ENCODE measurements at regions not wholly inside any gene's neighbourhood (a gene's known extent, or its start where the extent isn't known, plus 50 kb on each side); places are given as distances from the start of the nearest gene placed in this dataset.

DNA sequence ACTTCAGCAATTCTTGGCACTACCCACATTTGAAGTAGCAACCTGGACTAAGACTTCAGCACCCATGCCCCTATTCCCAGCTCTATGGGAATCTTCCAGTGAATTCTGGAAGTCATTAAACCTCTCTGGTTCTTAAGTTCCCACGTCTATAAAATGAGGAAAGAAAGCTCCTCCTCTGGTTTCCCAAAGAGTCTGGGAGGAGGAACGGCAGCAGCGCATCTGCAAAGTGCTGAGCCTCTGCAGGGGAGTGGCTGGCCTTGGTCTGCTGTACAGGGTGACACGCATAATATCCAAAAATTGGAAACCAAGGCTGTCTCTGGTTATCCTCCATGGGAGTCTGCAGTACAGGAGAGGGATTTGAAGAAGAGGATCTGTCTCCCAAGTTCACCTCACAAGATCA is 73.6 kb upstream of the TP53I11 start:
- Histone ChIP-seq H3K36me3 (ENCODE audit: control insufficient read depth, insufficient read depth, low read length) (no peaks in the 10 kb centered on the region), H3K27me3 (ENCODE audit: control insufficient read depth, insufficient read depth, low read length) (no peaks in the 10 kb centered on the region), H3K4me1 (ENCODE audit: control insufficient read depth, insufficient read depth, low read length) (peaks cover 8% of the 10 kb centered on the region; the same call in 1 of the 2 replicates), H3K27ac (ENCODE audit: low read length) (no peak overlapping the region), H3K9me3 (ENCODE audit: control insufficient read depth, insufficient read depth, low read length) (no peaks in the 10 kb centered on the region), H3K4me3 (ENCODE audit: low read length) (no peak overlapping the region)
- DNase-seq (ENCODE audit: low read depth, low spot score) = no peak
- WGBS (ENCODE audit: insufficient coverage, insufficient read length) = no CpG with 5 or more reads among the region's 4 CpGs

DNA sequence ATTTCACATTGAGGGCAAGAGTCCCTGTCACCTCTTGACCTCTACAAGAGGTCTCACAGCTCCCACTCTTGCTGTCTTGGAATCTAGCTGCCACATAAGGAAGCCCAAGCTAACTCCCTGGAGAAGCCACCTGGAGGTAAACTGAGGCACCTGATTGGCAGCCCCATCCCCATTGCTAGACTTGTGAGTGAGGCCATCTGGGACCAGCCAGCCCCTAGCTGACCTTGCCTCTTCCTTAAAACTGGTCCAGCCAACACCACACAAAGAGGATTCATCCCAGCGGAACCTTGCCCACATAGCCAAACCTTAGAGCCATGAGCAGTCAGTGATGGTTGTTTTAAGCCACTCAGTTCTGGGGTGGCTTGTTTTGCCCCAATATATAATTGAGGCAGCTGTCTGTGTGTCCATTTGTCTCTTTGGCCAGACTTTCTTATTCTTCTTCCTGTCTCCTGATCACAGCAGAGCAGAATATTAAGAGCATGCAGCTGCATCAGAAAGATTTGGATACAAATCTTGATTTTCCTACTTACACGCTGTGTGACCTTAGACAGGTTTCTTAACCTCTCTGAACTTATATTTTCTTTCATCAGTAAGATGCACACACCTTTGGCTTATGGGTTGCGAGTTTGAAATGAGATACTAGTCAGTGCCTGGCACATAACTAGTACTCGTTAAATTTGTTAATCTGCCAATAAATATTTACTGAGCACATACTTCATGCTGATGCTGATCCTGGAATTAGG is 74.3 kb upstream of the TP53I11 start:
- DNase-seq (ENCODE audit: low read depth, low spot score) = no peak
- Histone ChIP-seq H3K27ac (ENCODE audit: low read length) (no peak overlapping the region), H3K4me3 (ENCODE audit: low read length) (no peak overlapping the region), H3K9me3 (ENCODE audit: control insufficient read depth, insufficient read depth, low read length) (no peaks in the 10 kb centered on the region), H3K36me3 (ENCODE audit: control insufficient read depth, insufficient read depth, low read length) (no peaks in the 10 kb centered on the region), H3K4me1 (ENCODE audit: control insufficient read depth, insufficient read depth, low read length) (peaks cover 8% of the 10 kb centered on the region; the same call in 1 of the 2 replicates), H3K27me3 (ENCODE audit: control insufficient read depth, insufficient read depth, low read length) (no peaks in the 10 kb centered on the region)
- no CpG with 5 or more reads among the region's 4 CpGs for WGBS (ENCODE audit: insufficient coverage, insufficient read length)

DNA sequence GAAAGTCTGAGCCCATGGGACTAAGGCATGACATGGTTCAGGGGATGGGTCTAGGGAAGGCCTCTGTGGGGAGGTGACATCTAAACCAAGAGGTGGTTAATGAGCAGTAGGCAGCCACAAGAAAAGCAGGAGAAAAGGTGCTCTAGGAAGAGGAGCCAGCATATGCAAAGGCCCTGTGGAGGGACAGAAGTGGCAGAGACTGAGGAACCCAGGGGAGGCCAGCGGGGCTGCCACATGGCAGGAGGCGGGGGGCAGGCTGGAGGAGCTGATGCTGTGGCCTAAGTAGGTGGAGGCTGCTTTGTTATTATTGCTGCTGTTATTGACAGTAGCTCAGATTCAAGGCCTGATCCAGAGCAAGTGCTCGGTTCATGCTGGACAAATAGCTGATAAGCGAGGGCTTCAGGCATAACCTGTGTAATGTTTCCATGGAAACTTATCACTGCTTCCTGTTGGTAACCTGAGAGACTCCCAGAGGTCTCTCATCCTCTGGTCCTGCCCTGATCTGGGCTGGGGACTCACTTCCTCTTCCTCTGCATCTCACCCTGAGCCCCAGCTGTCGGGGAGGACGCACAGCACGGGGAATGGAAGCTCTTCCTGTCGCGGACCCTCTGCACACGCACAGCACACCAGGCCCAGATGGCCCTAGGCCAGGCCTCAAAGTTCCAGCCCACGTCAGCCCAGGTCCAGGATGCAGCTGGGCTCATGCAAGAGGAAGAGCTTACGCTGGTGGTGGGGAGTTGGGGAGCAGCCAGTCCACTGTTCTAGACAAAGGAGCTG is 75.2 kb upstream of the TP53I11 start:
- no peak for DNase-seq (ENCODE audit: low read depth, low spot score)
- WGBS (ENCODE audit: insufficient coverage, insufficient read length) = no CpG with 5 or more reads among the region's 12 CpGs
- Histone ChIP-seq H3K4me3 (ENCODE audit: low read length) (no peak overlapping the region), H3K36me3 (ENCODE audit: control insufficient read depth, insufficient read depth, low read length) (no peaks in the 10 kb centered on the region), H3K9me3 (ENCODE audit: control insufficient read depth, insufficient read depth, low read length) (no peaks in the 10 kb centered on the region), H3K4me1 (ENCODE audit: control insufficient read depth, insufficient read depth, low read length) (peaks cover 8% of the 10 kb centered on the region; the same call in 1 of the 2 replicates), H3K27me3 (ENCODE audit: control insufficient read depth, insufficient read depth, low read length) (no peaks in the 10 kb centered on the region), H3K27ac (ENCODE audit: low read length) (no peak overlapping the region)

DNA sequence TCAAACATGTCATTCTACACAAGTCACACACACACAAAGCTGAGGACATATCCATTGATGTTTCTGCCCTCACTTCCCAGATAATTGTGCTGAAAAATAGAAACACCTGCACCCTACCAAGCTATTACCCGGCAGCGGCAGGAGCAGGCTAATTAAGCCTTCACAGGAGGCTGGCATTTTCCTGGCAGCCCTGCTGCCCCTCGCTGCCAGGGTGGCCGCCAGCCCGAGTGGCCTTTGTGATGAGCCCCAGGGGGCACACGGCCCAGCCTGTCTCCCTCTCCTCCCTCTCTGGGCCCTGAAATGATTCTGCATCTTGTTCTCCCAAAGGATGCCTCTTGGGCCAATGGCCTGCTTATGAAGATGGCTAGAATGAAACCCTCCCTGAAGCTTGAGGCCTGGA is 76.2 kb upstream of the TP53I11 start:
- Histone ChIP-seq H3K4me3 (ENCODE audit: low read length) (no peak overlapping the region), H3K27ac (ENCODE audit: low read length) (no peak overlapping the region), H3K4me1 (ENCODE audit: control insufficient read depth, insufficient read depth, low read length) (peaks cover 5% of the 10 kb centered on the region; the same call in 1 of the 2 replicates), H3K36me3 (ENCODE audit: control insufficient read depth, insufficient read depth, low read length) (no peaks in the 10 kb centered on the region), H3K9me3 (ENCODE audit: control insufficient read depth, insufficient read depth, low read length) (no peaks in the 10 kb centered on the region), H3K27me3 (ENCODE audit: control insufficient read depth, insufficient read depth, low read length) (no peaks in the 10 kb centered on the region)
- WGBS (ENCODE audit: insufficient coverage, insufficient read length) = no CpG with 5 or more reads among the region's 6 CpGs
- DNase-seq (ENCODE audit: low read depth, low spot score) = no peak

DNA sequence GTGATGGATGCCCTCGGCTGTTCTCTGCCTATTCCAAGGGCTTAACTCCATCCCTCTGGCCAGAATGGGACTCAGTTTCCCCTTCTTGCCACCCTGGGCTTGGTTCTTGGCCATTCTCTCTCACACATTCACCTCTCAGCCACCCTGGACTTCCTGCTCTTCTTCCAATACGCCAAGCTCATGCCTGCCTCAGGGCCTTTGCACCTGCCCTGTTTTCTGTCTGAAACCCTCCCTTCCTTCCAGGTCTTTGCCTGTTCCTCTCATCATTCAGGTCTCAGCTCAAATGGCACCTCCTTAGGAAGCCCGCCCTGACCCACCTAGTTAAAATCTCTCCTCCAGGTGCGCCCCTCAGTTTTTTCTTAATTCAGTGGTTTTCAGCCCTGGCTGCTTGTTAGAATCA is 76.6 kb upstream of the TP53I11 start:
- no peaks in the 10 kb centered on the region for H3K9me3 ChIP-seq (ENCODE audit: control insufficient read depth, insufficient read depth, low read length)
- no CpG with 5 or more reads among the region's 4 CpGs for WGBS (ENCODE audit: insufficient coverage, insufficient read length)
- H3K4me1 ChIP-seq (ENCODE audit: control insufficient read depth, insufficient read depth, low read length) = peaks cover under 1% of the 10 kb centered on the region; the same call in 1 of the 2 replicates
- DNase-seq (ENCODE audit: low read depth, low spot score) = no peak
- H3K4me3 ChIP-seq (ENCODE audit: low read length) = no peak overlapping the region
- no peaks in the 10 kb centered on the region for H3K36me3 ChIP-seq (ENCODE audit: control insufficient read depth, insufficient read depth, low read length)
- no peaks in the 10 kb centered on the region for H3K27me3 ChIP-seq (ENCODE audit: control insufficient read depth, insufficient read depth, low read length)
- no peak overlapping the region for H3K27ac ChIP-seq (ENCODE audit: low read length)

DNA sequence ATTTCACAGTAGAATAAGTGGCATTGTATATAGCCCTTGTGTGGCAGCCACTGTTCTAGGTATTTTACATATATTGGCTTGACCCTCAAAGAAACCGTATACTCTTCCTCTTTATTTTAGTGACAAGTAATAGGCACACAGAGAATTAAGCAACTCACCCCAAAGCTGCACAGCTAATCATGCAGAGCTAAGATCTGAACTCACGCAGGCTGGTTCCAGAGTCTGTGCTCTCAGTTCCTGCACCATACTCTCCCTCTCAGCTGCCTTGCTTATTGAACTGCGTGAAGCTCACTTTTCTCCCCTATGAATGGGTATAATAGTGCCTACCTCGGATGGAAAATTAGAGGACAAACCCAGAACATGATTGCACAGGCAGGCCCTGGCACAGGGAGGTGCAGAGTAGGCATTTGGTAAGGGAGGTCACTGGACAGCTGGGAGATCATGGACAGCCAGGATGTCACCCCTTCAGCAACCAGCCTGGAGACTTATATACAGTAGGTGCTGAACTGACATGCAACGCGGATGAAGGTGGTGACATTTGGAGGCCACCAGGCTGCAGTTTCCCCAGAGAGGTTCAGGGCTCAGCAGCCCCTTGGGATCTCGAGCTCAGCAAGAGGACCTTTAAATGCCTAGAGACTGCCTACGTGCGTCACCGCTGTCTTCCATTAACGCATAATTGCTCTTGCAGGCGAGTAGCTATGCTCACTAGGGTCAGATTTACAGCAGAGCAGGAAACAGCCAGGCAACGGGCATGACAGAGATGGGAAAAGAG is 78.4 kb upstream of the TP53I11 start:
- no CpG with 5 or more reads among the region's 13 CpGs for WGBS (ENCODE audit: insufficient coverage, insufficient read length)
- Histone ChIP-seq H3K27me3 (ENCODE audit: control insufficient read depth, insufficient read depth, low read length) (no peaks in the 10 kb centered on the region), H3K27ac (ENCODE audit: low read length) (no peak overlapping the region), H3K4me3 (ENCODE audit: low read length) (no peak overlapping the region), H3K9me3 (ENCODE audit: control insufficient read depth, insufficient read depth, low read length) (no peaks in the 10 kb centered on the region), H3K36me3 (ENCODE audit: control insufficient read depth, insufficient read depth, low read length) (no peaks in the 10 kb centered on the region), H3K4me1 (ENCODE audit: control insufficient read depth, insufficient read depth, low read length) (no peaks in the 10 kb centered on the region)
- no peak for DNase-seq (ENCODE audit: low read depth, low spot score)

DNA sequence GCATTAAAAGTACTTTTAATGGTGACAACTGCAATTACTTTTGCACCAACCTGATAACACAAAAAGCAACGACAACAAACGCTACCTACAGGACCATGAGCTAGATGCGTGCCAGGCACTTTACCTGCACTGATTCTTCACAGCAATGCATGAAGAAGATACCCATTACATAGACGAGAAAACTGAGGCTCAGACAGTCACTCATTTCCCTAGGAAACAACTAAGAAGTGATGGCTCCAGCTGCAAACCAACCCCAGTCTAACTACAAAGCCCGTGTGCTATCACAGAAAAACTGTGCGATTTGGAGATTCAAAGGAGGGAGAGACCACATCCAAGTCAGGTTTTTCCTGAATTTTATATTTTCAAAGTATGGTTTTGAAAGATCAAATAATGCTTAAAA is 80.1 kb upstream of the TP53I11 start:
- no peak for DNase-seq (ENCODE audit: low read depth, low spot score)
- H3K27ac ChIP-seq (ENCODE audit: low read length) = no peak overlapping the region
- H3K4me3 ChIP-seq (ENCODE audit: low read length) = no peak overlapping the region
- no CpG with 5 or more reads among the region's 6 CpGs for WGBS (ENCODE audit: insufficient coverage, insufficient read length)
- H3K27me3 ChIP-seq (ENCODE audit: control insufficient read depth, insufficient read depth, low read length) = no peaks in the 10 kb centered on the region
- H3K4me1 ChIP-seq (ENCODE audit: control insufficient read depth, insufficient read depth, low read length) = no peaks in the 10 kb centered on the region
- no peaks in the 10 kb centered on the region for H3K9me3 ChIP-seq (ENCODE audit: control insufficient read depth, insufficient read depth, low read length)
- H3K36me3 ChIP-seq (ENCODE audit: control insufficient read depth, insufficient read depth, low read length) = no peaks in the 10 kb centered on the region

DNA sequence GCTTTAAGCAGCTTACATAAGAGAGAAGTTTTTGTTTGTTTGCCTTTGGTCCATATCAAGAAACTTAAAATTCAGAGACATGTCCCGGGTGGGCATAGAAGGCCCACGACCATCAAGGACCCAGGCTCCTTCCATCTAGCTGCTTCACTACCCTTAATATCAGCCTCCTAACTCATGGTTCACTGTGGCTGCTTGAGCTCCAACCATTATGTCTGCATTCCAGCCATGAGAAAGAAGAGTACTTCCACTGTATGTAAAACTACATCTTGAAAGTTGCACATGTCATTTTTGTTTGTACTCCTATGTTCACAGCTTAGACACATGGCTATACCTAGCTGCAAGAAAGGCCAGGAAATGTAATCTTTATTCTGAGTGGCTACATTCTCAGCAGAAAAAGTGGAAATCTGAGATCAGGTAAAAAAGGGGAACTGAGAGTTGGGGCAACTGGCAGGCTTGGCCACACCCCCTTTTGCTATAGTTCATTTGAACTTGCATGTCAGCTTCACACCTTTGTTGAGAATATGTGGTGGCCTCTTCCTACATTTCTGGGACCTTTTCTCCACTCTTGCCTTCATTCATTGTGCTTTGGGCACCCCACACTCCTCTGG is 81.3 kb upstream of the TP53I11 start:
- Histone ChIP-seq H3K4me1 (ENCODE audit: control insufficient read depth, insufficient read depth, low read length) (no peaks in the 10 kb centered on the region), H3K9me3 (ENCODE audit: control insufficient read depth, insufficient read depth, low read length) (no peaks in the 10 kb centered on the region), H3K27me3 (ENCODE audit: control insufficient read depth, insufficient read depth, low read length) (no peaks in the 10 kb centered on the region), H3K4me3 (ENCODE audit: low read length) (no peak overlapping the region), H3K36me3 (ENCODE audit: control insufficient read depth, insufficient read depth, low read length) (no peaks in the 10 kb centered on the region), H3K27ac (ENCODE audit: low read length) (no peak overlapping the region)
- DNase-seq (ENCODE audit: low read depth, low spot score) = no peak
- no CpG with 5 or more reads among the region's 2 CpGs for WGBS (ENCODE audit: insufficient coverage, insufficient read length)

DNA sequence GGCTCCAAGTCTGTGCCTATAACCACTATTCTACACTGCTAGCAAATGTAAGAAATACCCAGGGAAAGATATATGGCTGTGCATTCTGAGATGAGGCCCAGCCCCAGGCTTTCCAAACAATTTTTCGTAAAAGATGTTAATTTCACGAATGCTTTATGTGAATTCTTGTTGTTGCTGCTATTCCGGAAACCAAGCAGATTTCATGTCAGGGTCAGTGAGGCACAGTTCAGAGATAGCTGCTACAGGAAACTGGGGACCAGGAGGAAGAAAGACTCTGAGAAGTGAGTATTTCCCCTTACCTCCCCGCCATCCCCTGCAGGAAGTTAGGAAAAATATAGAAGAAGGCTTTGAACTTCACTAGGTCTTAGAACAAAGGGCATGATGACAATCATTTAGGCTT is 84.7 kb upstream of the TP53I11 start:
- H3K27me3 ChIP-seq (ENCODE audit: control insufficient read depth, insufficient read depth, low read length) = no peaks in the 10 kb centered on the region
- no peaks in the 10 kb centered on the region for H3K9me3 ChIP-seq (ENCODE audit: control insufficient read depth, insufficient read depth, low read length)
- no peaks in the 10 kb centered on the region for H3K4me1 ChIP-seq (ENCODE audit: control insufficient read depth, insufficient read depth, low read length)
- no CpG with 5 or more reads among the region's 4 CpGs for WGBS (ENCODE audit: insufficient coverage, insufficient read length)
- no peak for DNase-seq (ENCODE audit: low read depth, low spot score)
- no peaks in the 10 kb centered on the region for H3K36me3 ChIP-seq (ENCODE audit: control insufficient read depth, insufficient read depth, low read length)
- H3K27ac ChIP-seq (ENCODE audit: low read length) = no peak overlapping the region
- H3K4me3 ChIP-seq (ENCODE audit: low read length) = no peak overlapping the region

DNA sequence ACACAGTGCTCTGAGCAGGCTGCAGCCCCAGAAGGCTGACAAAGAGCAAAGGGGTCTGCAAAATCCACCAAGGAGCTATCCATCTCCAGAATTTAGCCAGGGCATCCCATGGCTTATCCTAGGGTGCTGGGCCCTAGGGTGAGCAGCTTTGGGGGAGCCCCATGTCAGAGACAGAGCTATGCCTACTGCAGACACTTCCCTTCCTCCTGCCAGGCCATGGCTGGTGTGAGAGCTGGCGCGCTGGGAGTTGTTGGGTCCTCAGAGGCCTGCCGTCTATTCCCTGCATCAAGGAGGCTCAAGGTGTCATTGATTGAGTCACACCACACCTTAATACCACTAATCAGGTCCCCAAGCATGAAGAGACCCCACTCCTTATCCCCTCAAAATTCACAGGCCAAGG is 85.3 kb upstream of the TP53I11 start:
- DNase-seq (ENCODE audit: low read depth, low spot score) = no peak
- no peaks in the 10 kb centered on the region for H3K27me3 ChIP-seq (ENCODE audit: control insufficient read depth, insufficient read depth, low read length)
- no peak overlapping the region for H3K27ac ChIP-seq (ENCODE audit: low read length)
- H3K4me1 ChIP-seq (ENCODE audit: control insufficient read depth, insufficient read depth, low read length) = no peaks in the 10 kb centered on the region
- H3K4me3 ChIP-seq (ENCODE audit: low read length) = no peak overlapping the region
- no peaks in the 10 kb centered on the region for H3K36me3 ChIP-seq (ENCODE audit: control insufficient read depth, insufficient read depth, low read length)
- no peaks in the 10 kb centered on the region for H3K9me3 ChIP-seq (ENCODE audit: control insufficient read depth, insufficient read depth, low read length)
- WGBS (ENCODE audit: insufficient coverage, insufficient read length) = no CpG with 5 or more reads among the region's 3 CpGs

All from iPS DF 6.9 (cell line).